Embryonic facial prominence (tissue), 1 donor: ENCODE measurements at regions not wholly inside any gene's neighbourhood (a gene's known extent, or its start where the extent isn't known, plus 50 kb on each side); places are given as distances from the start of the nearest gene placed in this dataset.

Source experiments
- DNase-seq: peaks from one replicate; pipeline ENCODE4 v3.0.0-alpha.2; 2016; ENCODE audit errors: extremely low spot score

- DNase-seq: no peak
Measured at GRCh38 chr12:76706761-76707160, 57.2 kb upstream of the ZDHHC17 start.

- DNase-seq: no peak
Measured at GRCh38 chr12:76707772-76708171, 56.1 kb upstream of the ZDHHC17 start.

GRCh38 chr12:76708296-76708695 is 55.6 kb upstream of the ZDHHC17 start:
- no peak for DNase-seq

GRCh38 chr12:76711241-76711640 is 52.7 kb upstream of the ZDHHC17 start:
- DNase-seq: no peak

- DNase-seq: no peak
Measured at GRCh38 chr12:76713130-76713529, 50.8 kb upstream of the ZDHHC17 start.

GRCh38 chr12:76713986-76714385 is 49.9 kb upstream of the ZDHHC17 start:
- DNase-seq: no peak
